Brain microvascular endothelial cell (primary cell): ENCODE measurements at regions not wholly inside any gene's neighbourhood (a gene's known extent, or its start where the extent isn't known, plus 50 kb on each side); places are given as distances from the start of the nearest gene placed in this dataset.

Source experiments
- DNase-seq: peaks from one replicate; pipeline ENCODE4 v3.0.0-alpha.2; 2020
- H3K27ac ChIP-seq: fragments of 250-450 bp; sonication (Bioruptor Pico); 2 replicates; pipeline ENCODE4 v1.5.1; 2020; ENCODE audit warnings: mild to moderate bottlenecking, moderate library complexity
- H3K27me3 ChIP-seq: fragments of 250-450 bp; sonication (Bioruptor Pico); replicated peaks from 2 replicates; pipeline ENCODE4 v1.5.1; 2020; ENCODE audit warnings: mild to moderate bottlenecking
- H3K36me3 ChIP-seq: fragments of 250-450 bp; sonication (Bioruptor Pico); replicated peaks from 2 replicates; pipeline ENCODE4 v1.5.1; 2020; ENCODE audit warnings: mild to moderate bottlenecking
- H3K4me3 ChIP-seq: 2 replicates; pipeline ENCODE4 v1.5.1; 2011; ENCODE audit warnings: low read depth, mild to moderate bottlenecking, control low read depth, low read length, moderate library complexity
- in situ Hi-C: cut with HindIII; loops from 2 replicates; pipeline ENCODE4 v1.10.0; 2017; ENCODE audit warnings: low sequenced_read_pairs, low pct_ligation_motif_present
- TF ChIP-seq, protein P1 (sequence below): IDR thresholded peaks from 2 replicates; pipeline ENCODE4 v1.5.1; 2011; ENCODE audit warnings: low read depth, mild to moderate bottlenecking, moderate library complexity, low read length, control low read depth, inconsistent platforms; ENCODE audit errors: missing control alignments

DNA sequence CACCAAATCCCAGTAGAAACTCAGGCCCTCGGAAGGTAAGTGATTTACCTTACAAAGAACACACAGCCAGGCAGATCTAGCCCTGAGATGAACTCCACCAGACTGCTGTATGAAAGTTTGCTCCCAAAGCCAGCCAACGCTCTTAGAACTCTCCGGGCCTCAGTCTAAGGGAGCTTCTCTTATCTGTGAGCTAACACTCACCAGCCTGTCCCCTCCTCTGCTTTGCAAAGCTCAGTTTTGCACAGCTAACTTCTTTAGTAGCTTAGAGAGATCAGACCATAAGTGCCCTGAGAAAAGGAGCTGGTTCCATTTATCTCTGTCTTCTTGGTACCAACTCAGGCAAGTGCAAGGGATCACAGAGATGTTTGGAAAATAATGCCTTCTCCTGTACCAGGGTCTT is 195.8 kb upstream of the JUN start:
- H3K27me3 ChIP-seq: no peaks in the 10 kb centered on the region
- no peaks in the 10 kb centered on the region for H3K36me3 ChIP-seq
- H3K27ac ChIP-seq: no peak overlapping the region
- DNase-seq: no peak
- no peak overlapping the region for H3K4me3 ChIP-seq
- in situ Hi-C loops: no loop called here
- TF ChIP-seq, protein P1, sequence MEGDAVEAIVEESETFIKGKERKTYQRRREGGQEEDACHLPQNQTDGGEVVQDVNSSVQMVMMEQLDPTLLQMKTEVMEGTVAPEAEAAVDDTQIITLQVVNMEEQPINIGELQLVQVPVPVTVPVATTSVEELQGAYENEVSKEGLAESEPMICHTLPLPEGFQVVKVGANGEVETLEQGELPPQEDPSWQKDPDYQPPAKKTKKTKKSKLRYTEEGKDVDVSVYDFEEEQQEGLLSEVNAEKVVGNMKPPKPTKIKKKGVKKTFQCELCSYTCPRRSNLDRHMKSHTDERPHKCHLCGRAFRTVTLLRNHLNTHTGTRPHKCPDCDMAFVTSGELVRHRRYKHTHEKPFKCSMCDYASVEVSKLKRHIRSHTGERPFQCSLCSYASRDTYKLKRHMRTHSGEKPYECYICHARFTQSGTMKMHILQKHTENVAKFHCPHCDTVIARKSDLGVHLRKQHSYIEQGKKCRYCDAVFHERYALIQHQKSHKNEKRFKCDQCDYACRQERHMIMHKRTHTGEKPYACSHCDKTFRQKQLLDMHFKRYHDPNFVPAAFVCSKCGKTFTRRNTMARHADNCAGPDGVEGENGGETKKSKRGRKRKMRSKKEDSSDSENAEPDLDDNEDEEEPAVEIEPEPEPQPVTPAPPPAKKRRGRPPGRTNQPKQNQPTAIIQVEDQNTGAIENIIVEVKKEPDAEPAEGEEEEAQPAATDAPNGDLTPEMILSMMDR: no peak

DNA sequence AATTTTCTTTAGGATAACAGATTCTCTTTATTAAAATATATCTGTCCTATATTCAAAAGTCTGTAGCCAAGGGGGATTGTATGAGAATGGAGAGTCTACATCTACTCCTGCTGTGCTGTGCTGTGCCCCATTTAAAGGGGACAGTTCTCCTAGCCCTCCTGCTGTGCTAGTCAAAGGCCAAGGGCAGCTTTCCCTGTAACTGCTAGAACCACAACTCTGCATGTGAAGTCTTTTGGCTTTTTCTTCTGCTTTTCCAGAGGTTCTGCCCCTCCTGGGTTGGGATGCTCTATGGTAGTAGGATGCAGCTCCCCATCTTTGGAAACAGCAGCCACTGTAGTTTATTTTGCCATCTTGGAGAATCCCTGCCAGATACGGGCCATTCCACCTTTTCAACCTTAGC is 197.5 kb upstream of the JUN start:
- TF ChIP-seq, protein P1: no peak
- no peak for DNase-seq
- Histone ChIP-seq H3K27ac (no peak overlapping the region), H3K27me3 (no peaks in the 10 kb centered on the region), H3K4me3 (no peak overlapping the region), H3K36me3 (no peaks in the 10 kb centered on the region)
- in situ Hi-C loops: no loop called here

DNA sequence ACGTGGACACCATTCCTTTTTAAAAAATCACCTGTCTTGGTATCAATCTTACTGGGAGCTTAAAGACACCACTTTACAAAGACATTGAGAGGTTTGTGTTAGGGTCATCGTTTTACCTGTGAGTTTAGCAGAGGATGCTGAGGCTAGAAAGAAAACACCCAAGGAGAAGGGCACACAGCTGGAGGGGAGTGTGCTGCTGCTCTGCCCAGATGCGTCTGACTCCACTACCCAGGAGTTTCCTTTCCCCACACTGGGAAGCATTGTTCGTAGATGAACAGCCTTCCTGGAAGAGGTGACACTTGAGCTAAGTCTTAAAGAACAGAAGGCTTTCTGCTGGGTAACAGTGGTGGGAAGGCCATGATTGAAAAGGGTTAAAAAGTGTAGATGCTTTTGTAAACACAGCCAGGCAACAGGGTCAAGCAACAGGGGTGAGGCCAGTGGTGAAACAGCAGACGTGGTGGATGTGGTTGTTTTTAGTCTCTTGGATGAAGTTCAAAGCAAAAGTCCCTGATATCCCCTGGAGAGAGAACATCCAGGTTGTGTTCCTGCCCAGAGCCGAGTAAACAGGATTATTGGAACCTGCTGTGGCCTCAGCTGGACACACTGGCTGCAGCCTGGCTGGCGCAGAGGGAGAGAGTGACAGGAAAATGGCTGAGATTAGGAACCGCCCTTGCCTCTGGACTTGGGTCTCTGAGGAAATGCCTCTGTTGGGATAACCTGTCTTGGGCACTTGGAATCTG is 198.6 kb upstream of the JUN start:
- no peak overlapping the region for H3K27ac ChIP-seq

DNA sequence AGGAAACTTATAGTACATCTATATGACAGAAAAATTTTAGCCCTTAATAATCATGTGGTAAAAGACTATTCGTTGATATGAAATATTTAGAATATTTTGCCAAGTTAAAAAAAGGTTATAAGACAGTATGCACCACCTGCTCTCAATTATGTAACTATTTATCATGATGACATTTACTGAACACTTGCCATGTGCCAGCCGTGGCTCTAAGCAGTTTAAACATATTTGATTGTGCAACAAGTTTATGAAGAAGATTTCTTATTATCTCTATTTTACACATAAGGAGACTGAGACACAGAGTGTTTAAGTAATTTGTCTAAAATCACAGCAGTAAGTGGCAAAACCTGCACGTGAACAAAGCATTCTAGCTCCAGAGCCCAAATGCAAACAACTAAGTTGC is 199.3 kb upstream of the JUN start:
- in situ Hi-C loops: no loop called here
- no peaks in the 10 kb centered on the region for H3K27me3 ChIP-seq
- TF ChIP-seq, protein P1: no peak

More for the DNA sequence above, 198.6 kb upstream of the JUN start:
- DNase-seq: no peak
- in situ Hi-C loops: no loop called here
- Histone ChIP-seq H3K27me3 (no peaks in the 10 kb centered on the region), H3K4me3 (no peak overlapping the region), H3K36me3 (no peaks in the 10 kb centered on the region)
- TF ChIP-seq, protein P1: no peak

DNA sequence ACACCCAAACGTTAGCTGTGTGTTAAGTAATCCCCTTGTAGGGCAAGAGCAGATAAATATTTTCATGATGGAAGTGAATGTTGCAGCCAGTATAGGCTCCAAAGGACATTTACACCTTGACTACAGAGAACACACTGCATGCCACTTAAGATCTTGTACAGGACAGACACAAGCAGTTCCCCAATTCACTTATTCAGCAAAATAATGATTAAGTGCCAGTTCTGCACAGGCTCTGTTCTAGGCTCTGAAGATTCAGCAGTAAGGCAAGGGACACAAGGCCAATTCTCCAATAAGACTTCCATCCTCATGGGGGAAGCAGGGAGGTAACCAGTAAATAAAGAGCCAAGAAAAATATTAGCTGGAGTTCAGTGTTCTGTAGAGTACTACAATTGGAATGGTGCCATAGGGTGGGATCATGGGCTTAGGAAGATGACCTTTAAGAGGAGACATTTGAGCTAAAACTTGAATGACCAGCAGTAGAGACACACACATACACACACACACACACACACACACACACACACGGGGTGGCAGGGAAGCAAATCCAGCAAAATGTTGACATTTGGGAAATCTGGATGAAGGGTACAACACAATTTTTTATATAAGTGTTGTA is 199.9 kb upstream of the JUN start:
- H3K36me3 ChIP-seq: no peaks in the 10 kb centered on the region
- DNase-seq: no peak
- in situ Hi-C loops: no loop called here
- TF ChIP-seq, protein P1: no peak
- H3K4me3 ChIP-seq: no peak overlapping the region
- no peak overlapping the region for H3K27ac ChIP-seq
- no peaks in the 10 kb centered on the region for H3K27me3 ChIP-seq

More for the DNA sequence above, 199.3 kb upstream of the JUN start:
- Histone ChIP-seq H3K27ac (no peak overlapping the region), H3K36me3 (no peaks in the 10 kb centered on the region), H3K4me3 (no peak overlapping the region)
- DNase-seq: no peak
